ENCODE measurements at regions not wholly inside any gene's neighbourhood (a gene's known extent, or its start where the extent isn't known, plus 50 kb on each side); places are given as distances from the start of the nearest gene placed in this dataset.

GRCh38 chr10:60448246-60448645, 58.6 kb upstream of the ANK3 start:
- H3K4me1 ChIP-seq (ENCODE audit: control insufficient read depth, extremely low read depth, insufficient read depth, low read length) = peaks cover 10% of the 10 kb centered on the region
- H3K9me3 ChIP-seq (ENCODE audit: control insufficient read depth, low read depth, low read length) = no peaks in the 10 kb centered on the region
- no peak for DNase-seq (ENCODE audit: low read depth, low spot score)
- TF ChIP-seq CTCF (optimal IDR thresholded peaks at IDR 0.05 in 1 of 3, IDR thresholded peaks at IDR 0.05 in 1 of 3, conservative IDR thresholded peaks at IDR 0.05 in 1 of 3; ENCODE audit: extremely low read depth in 1 of 3, insufficient read depth in 2 of 3, low read length in 3 of 3) = no peak
- no peak for TF ChIP-seq EZH2 (IDR thresholded peaks at IDR 0.05; ENCODE audit: low read length)
- H3K4me3 ChIP-seq (ENCODE audit: control insufficient read depth in 2 of 3, extremely low read depth in 1 of 3, insufficient read depth in 2 of 3, low read depth in 1 of 3, low read length in 3 of 3) = no peak overlapping the region
- no peaks in the 10 kb centered on the region for H3K79me2 ChIP-seq (ENCODE audit: control insufficient read depth, insufficient read depth, low read length)
- H4K20me1 ChIP-seq (ENCODE audit: control insufficient read depth, extremely low read depth, insufficient read depth, low read length) = no peaks in the 10 kb centered on the region
- no peak for FAIRE-seq
- no peaks in the 10 kb centered on the region for H3K9me1 ChIP-seq (ENCODE audit: control insufficient read depth, extremely low read depth, insufficient read depth, low read length)
- H3K9ac ChIP-seq (ENCODE audit: control insufficient read depth, extremely low read depth, insufficient read depth, low read length) = no peak overlapping the region
- no peak overlapping the region for H3K4me2 ChIP-seq (ENCODE audit: control insufficient read depth, extremely low read depth, insufficient read depth, low read depth, low read length)
- dilution Hi-C loops (cut with MboI; ENCODE audit: extremely low pct_ligation_motif_present, low sequenced_read_pairs) = loop anchor here (10.0 to 25.0 kb wide), 2 partner anchors 187 to 336 kb away; no protein-coding TSS in a partner anchor
- no peaks in the 10 kb centered on the region for H3K27me3 ChIP-seq (ENCODE audit: control insufficient read depth, extremely low read depth, insufficient read depth, low read length)
- no peaks in the 10 kb centered on the region for H3K36me3 ChIP-seq (ENCODE audit: control insufficient read depth in 2 of 2, extremely low read depth in 1 of 2, insufficient read depth in 2 of 2, low read length in 2 of 2)
- H3K27ac ChIP-seq (ENCODE audit: control insufficient read depth, insufficient read depth, low read length) = no peak overlapping the region
- H2AFZ ChIP-seq (ENCODE audit: control insufficient read depth, low read length) = no peak overlapping the region

GRCh38 chr10:60446851-60447250, 57.2 kb upstream of the ANK3 start:
- H3K79me2 ChIP-seq (ENCODE audit: control insufficient read depth, insufficient read depth, low read length) = no peaks in the 10 kb centered on the region
- H3K9ac ChIP-seq (ENCODE audit: control insufficient read depth, extremely low read depth, insufficient read depth, low read length) = no peak overlapping the region
- H3K27me3 ChIP-seq (ENCODE audit: control insufficient read depth, extremely low read depth, insufficient read depth, low read length) = no peaks in the 10 kb centered on the region
- no peaks in the 10 kb centered on the region for H4K20me1 ChIP-seq (ENCODE audit: control insufficient read depth, extremely low read depth, insufficient read depth, low read length)
- no peak overlapping the region for H3K4me3 ChIP-seq (ENCODE audit: control insufficient read depth in 2 of 3, extremely low read depth in 1 of 3, insufficient read depth in 2 of 3, low read depth in 1 of 3, low read length in 3 of 3)
- no peaks in the 10 kb centered on the region for H3K9me3 ChIP-seq (ENCODE audit: control insufficient read depth, low read depth, low read length)
- no peak for TF ChIP-seq EZH2 (IDR thresholded peaks at IDR 0.05; ENCODE audit: low read length)
- no peak for TF ChIP-seq CTCF (optimal IDR thresholded peaks at IDR 0.05 in 1 of 3, IDR thresholded peaks at IDR 0.05 in 1 of 3, conservative IDR thresholded peaks at IDR 0.05 in 1 of 3; ENCODE audit: extremely low read depth in 1 of 3, insufficient read depth in 2 of 3, low read length in 3 of 3)
- no peak overlapping the region for H3K27ac ChIP-seq (ENCODE audit: control insufficient read depth, insufficient read depth, low read length)
- no peaks in the 10 kb centered on the region for H3K36me3 ChIP-seq (ENCODE audit: control insufficient read depth in 2 of 2, extremely low read depth in 1 of 2, insufficient read depth in 2 of 2, low read length in 2 of 2)
- dilution Hi-C loops (cut with MboI; ENCODE audit: extremely low pct_ligation_motif_present, low sequenced_read_pairs) = loop anchor here (10.0 to 25.0 kb wide), 2 partner anchors 188 to 335 kb away; no protein-coding TSS in a partner anchor
- H3K4me1 ChIP-seq (ENCODE audit: control insufficient read depth, extremely low read depth, insufficient read depth, low read length) = peaks cover 10% of the 10 kb centered on the region
- peak overlapping the region; percentile 47 for H3K4me2 ChIP-seq (ENCODE audit: control insufficient read depth, extremely low read depth, insufficient read depth, low read depth, low read length)
- DNase-seq (ENCODE audit: low read depth, low spot score) (no peak), FAIRE-seq (peak; percentile 82)
- H2AFZ ChIP-seq (ENCODE audit: control insufficient read depth, low read length) = peak overlapping the region; percentile 65
- no peaks in the 10 kb centered on the region for H3K9me1 ChIP-seq (ENCODE audit: control insufficient read depth, extremely low read depth, insufficient read depth, low read length)
